ENCODE measurements at regions not wholly inside any gene's neighbourhood (a gene's known extent, or its start where the extent isn't known, plus 50 kb on each side); places are given as distances from the start of the nearest gene placed in this dataset.

DNA sequence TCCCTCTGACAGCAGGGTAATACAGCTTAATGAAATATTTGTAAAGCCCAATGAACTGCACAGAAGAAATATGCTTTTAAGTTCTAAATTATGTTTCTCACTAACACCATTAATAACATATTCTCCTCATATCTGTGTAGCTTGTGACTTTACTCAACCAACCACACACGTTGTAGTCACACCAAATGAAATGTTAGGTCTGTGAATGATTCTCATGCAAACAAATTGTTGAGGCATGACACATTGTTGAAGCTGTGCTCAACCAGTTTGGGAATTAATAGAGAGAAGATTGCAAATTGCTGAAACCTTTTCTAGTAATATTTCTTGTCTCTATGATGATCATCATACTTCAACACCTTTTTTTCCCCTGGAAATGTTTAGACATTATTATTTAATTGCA lies 645.9 kb downstream of the PCDH7 start:
- DNase-seq (ENCODE audit: low read depth, low spot score), result peak; percentile 12
- in situ Hi-C loops (cut with HindIII; ENCODE audit: low sequenced_read_pairs), result no loop called here
- TF ChIP-seq, protein P1, sequence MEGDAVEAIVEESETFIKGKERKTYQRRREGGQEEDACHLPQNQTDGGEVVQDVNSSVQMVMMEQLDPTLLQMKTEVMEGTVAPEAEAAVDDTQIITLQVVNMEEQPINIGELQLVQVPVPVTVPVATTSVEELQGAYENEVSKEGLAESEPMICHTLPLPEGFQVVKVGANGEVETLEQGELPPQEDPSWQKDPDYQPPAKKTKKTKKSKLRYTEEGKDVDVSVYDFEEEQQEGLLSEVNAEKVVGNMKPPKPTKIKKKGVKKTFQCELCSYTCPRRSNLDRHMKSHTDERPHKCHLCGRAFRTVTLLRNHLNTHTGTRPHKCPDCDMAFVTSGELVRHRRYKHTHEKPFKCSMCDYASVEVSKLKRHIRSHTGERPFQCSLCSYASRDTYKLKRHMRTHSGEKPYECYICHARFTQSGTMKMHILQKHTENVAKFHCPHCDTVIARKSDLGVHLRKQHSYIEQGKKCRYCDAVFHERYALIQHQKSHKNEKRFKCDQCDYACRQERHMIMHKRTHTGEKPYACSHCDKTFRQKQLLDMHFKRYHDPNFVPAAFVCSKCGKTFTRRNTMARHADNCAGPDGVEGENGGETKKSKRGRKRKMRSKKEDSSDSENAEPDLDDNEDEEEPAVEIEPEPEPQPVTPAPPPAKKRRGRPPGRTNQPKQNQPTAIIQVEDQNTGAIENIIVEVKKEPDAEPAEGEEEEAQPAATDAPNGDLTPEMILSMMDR (IDR thresholded peaks at IDR 0.05; ENCODE audit: low read depth, low read length), result no peak
- H3K4me3 ChIP-seq (ENCODE audit: low read depth, low read length), result no peak overlapping the region

DNA sequence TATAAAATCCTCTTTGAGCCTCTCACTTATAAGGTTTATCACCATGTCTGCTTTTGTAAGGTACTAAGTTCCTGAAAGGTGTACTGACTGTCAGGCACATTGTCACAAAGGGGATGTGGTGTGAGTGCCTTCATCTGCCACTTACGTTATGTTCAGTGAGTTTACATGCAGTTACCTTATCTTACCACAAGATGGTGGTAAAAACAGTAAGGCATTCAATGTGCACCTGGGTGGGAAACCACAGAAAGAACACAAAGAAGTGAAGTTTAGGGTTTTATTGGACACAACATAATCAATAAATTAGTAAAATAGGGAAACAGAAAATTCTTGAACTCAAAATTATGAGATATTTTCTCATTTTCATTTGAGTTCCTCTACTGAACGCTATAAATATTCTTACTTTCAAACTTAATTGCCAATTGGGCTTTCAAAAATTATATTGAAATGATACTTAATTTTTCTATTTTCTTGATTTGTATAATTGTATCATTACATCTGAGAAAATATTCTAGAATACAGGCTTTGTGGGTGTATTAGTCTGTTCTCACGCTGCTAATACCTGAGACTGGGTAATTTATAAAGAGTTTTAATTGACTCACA lies 650.8 kb downstream of the PCDH7 start:
- TF ChIP-seq, protein P1 (IDR thresholded peaks at IDR 0.05; ENCODE audit: low read depth, low read length), result peak; percentile 78
- H3K4me3 ChIP-seq (ENCODE audit: low read depth, low read length), result no peak overlapping the region
- in situ Hi-C loops (cut with HindIII; ENCODE audit: low sequenced_read_pairs), result no loop called here
- peak; percentile 60 for DNase-seq (ENCODE audit: low read depth, low spot score)

DNA sequence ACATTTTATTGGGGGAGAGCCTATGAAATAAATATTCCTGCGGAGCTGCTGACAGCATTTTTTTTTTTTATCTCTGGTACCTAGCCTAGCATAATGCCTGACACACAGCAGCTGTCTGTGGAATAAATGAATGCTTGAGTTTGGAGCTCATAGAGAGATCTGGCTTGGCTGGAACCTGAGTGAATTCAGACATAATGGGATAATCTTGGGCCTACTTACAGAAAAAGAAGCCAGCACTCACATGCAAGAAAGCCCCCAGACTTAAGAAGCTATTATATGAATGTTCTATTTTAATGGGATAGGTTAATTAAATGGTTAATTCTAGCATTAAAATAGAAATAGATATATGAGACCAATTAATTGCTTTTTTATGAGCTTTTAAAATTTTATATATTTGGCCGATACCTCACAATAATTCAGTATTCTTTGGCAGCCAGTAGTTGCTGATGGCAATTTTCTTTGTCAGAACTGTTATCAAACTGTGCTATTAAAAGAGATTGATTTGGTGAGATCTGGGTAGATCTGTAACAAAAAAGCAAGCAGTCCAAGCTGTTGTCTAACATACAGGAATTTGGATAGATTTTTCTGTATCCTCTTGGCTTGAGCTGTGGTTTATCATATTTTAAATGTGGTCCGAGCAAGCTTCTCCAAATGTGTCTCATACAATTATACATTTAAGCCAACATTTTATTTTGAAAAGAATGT lies 654.2 kb downstream of the PCDH7 start:
- DNase-seq (ENCODE audit: low read depth, low spot score), result no peak
- in situ Hi-C loops (cut with HindIII; ENCODE audit: low sequenced_read_pairs), result no loop called here
- no peak overlapping the region for H3K4me3 ChIP-seq (ENCODE audit: low read depth, low read length)
- TF ChIP-seq, protein P1 (IDR thresholded peaks at IDR 0.05; ENCODE audit: low read depth, low read length), result no peak

DNA sequence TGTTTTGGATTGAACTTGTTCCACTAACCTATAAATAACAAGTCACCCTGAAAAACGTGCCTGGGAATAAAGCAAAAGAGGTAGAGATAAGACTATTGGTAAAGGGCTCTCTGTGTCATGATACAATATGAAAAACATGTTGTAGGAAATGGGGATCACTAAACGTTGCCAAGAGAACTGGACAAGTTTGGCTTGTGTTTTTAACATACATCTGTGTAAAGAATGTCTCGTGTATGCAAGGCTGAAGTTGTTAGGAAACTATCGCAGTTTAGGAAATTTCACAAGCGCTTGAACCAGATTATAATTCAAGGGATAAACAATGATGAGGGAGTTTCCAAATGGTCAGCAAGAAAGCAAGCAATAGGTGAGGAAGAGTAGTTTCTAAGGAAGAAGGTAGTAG lies 655.8 kb downstream of the PCDH7 start:
- no peak overlapping the region for H3K4me3 ChIP-seq (ENCODE audit: low read depth, low read length)
- TF ChIP-seq, protein P1 (IDR thresholded peaks at IDR 0.05; ENCODE audit: low read depth, low read length), result no peak
- in situ Hi-C loops (cut with HindIII; ENCODE audit: low sequenced_read_pairs), result no loop called here
- DNase-seq (ENCODE audit: low read depth, low spot score), result no peak

DNA sequence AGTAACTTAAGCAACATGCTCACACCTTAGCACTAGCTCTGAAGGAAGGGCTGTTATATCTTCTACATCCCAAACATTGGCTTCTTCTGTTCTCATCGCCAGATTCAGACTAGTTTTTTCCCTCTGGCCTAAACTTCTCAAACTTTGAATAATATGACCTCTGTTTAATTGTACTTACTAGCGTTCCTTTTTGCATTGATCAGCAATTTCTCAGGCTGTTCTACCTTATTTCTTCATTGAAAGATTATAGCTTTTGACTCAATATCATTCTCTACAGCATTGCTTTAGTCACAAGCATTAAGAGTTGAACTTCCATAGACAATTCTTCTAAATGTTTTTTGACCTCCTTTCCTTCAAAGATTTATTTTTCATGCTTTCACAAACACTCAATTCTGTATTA lies 659.2 kb downstream of the PCDH7 start:
- H3K4me3 ChIP-seq (ENCODE audit: low read depth, low read length), result no peak overlapping the region
- DNase-seq (ENCODE audit: low read depth, low spot score), result no peak
- in situ Hi-C loops (cut with HindIII; ENCODE audit: low sequenced_read_pairs), result no loop called here
- TF ChIP-seq, protein P1 (IDR thresholded peaks at IDR 0.05; ENCODE audit: low read depth, low read length), result no peak

DNA sequence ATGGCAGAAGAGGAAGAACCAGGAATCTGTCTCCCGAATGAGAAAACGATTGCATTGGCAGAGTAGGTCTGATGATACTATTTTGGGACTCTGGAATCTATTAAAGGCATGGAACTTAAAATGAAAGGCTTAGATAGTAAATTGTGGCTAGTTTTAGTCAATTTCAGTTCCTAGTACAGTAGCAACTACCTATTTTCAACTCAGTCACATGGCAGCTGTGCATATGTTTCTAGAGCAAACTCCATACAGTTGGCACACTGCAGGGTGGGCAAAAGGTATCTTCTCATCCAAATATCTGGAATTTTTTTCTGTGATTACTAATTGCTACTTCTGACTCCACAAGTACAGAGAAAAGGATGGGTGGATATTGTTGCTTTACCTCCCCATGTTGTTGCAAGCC lies 663.6 kb downstream of the PCDH7 start:
- no peak for DNase-seq (ENCODE audit: low read depth, low spot score)
- in situ Hi-C loops (cut with HindIII; ENCODE audit: low sequenced_read_pairs), result no loop called here
- H3K4me3 ChIP-seq (ENCODE audit: low read depth, low read length), result no peak overlapping the region
- TF ChIP-seq, protein P1 (IDR thresholded peaks at IDR 0.05; ENCODE audit: low read depth, low read length), result no peak

Measured in astrocyte of the spinal cord (primary cell).